NCI-H1048 (cell line): ENCODE measurements at regions not wholly inside any gene's neighbourhood (a gene's known extent, or its start where the extent isn't known, plus 50 kb on each side); places are given as distances from the start of the nearest gene placed in this dataset.
"Not testable (repeated sequence)": the region's sequence is repeated elsewhere in the genome, so short reads cannot be mapped to it uniquely, and the experiment has no call there.

Source experiments
- DNase-seq: peaks from one replicate; lab custom pipeline; 2025; lab: John Stamatoyannopoulos, UW

- no peak for DNase-seq
Observed at GRCh38 chr3:135393898-135394525, 571.5 kb upstream of the PPP2R3A start.

GRCh38 chr3:135412475-135412874, 553.1 kb upstream of the PPP2R3A start:
- DNase-seq, result no peak

GRCh38 chr3:135416182-135416581, 549.3 kb upstream of the PPP2R3A start:
- DNase-seq, result no peak

GRCh38 chr3:135419155-135419554, 546.4 kb upstream of the PPP2R3A start:
- no peak for DNase-seq

GRCh38 chr3:135426508-135426907, 539.0 kb upstream of the PPP2R3A start:
- DNase-seq, result no peak

- no peak for DNase-seq
Observed at GRCh38 chr3:135432402-135432801, 533.1 kb upstream of the PPP2R3A start.

GRCh38 chr3:135438889-135439597, 526.5 kb upstream of the PPP2R3A start:
- not testable (repeated sequence) for DNase-seq

GRCh38 chr3:135439632-135440031, 525.9 kb upstream of the PPP2R3A start:
- DNase-seq, result not testable (repeated sequence)

GRCh38 chr3:135440233-135440632, 525.3 kb upstream of the PPP2R3A start:
- no peak for DNase-seq

- DNase-seq, result no peak
Observed at GRCh38 chr3:135440746-135441145, 524.8 kb upstream of the PPP2R3A start.

- no peak for DNase-seq
Observed at GRCh38 chr3:135444058-135444457, 521.5 kb upstream of the PPP2R3A start.

GRCh38 chr3:135447483-135447882, 518.0 kb upstream of the PPP2R3A start:
- no peak for DNase-seq

GRCh38 chr3:135448520-135448919, 517.0 kb upstream of the PPP2R3A start:
- no peak for DNase-seq

GRCh38 chr3:135449046-135449445, 516.5 kb upstream of the PPP2R3A start:
- no peak for DNase-seq

GRCh38 chr3:135451037-135451785, 514.3 kb upstream of the PPP2R3A start:
- DNase-seq, result no peak

- no peak for DNase-seq
Observed at GRCh38 chr3:135452881-135453280, 512.6 kb upstream of the PPP2R3A start.

GRCh38 chr3:135453326-135453725, 512.2 kb upstream of the PPP2R3A start:
- no peak for DNase-seq

GRCh38 chr3:135454890-135455289, 510.6 kb upstream of the PPP2R3A start:
- DNase-seq, result no peak

- no peak for DNase-seq
Observed at GRCh38 chr3:135456108-135456790, 509.3 kb upstream of the PPP2R3A start.

- DNase-seq, result no peak
Observed at GRCh38 chr3:135458541-135459322, 506.8 kb upstream of the PPP2R3A start.

GRCh38 chr3:135460273-135460672, 505.3 kb upstream of the PPP2R3A start:
- DNase-seq, result no peak

- DNase-seq, result no peak
Observed at GRCh38 chr3:135471911-135472310, 493.6 kb upstream of the PPP2R3A start.
